ENCODE measurements at regions not wholly inside any gene's neighbourhood (a gene's known extent, or its start where the extent isn't known, plus 50 kb on each side); places are given as distances from the start of the nearest gene placed in this dataset.

DNA sequence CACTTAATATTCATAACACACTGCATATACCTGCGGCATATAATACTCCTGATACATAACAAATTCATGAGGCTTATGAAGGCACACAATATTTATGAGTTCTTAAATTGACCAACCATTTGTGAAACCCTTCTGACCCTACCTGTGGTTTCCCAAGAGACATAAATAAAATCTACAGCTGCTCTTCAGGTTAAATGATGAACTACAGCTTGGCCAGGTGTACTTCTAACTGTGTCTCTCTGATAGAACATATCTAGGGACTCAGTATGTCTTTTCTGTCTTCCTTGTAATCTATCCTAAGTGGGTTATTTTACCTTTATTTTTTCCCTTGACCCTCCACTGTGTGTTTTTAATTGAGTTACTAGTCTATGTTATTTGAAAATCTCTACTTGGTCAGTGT is 189.9 kb upstream of the UFM1 start:
- Histone ChIP-seq H3K18ac (ENCODE audit: insufficient read length, low read depth, low read length) (no peak overlapping the region), H3K4ac (ENCODE audit: low read depth, low read length) (no peak overlapping the region), H2BK12ac (ENCODE audit: insufficient read length, low read depth, low read length) (no peak overlapping the region), H2BK15ac (ENCODE audit: low read depth, low read length) (no peak overlapping the region), H4K8ac (replicated peaks; ENCODE audit: insufficient read length, low read depth, low read length) (no peak overlapping the region), H3K23ac (ENCODE audit: insufficient read length, low read depth, low read length) (no peak overlapping the region), H3K9ac (ENCODE audit: extremely low read depth, insufficient read length, low read length) (no peak overlapping the region), H3K14ac (ENCODE audit: insufficient read depth, low read length) (no peak overlapping the region), H3K56ac (ENCODE audit: insufficient read length, low read depth, low read length) (no peak overlapping the region), H4K91ac (ENCODE audit: insufficient read length, low read depth, low read length) (no peak overlapping the region), H3K27me3 (ENCODE audit: insufficient read depth, low read length) (no peaks in the 10 kb centered on the region), H3K9me3 (ENCODE audit: control insufficient read depth, low read depth, low read length) (no peaks in the 10 kb centered on the region), H2BK5ac (ENCODE audit: insufficient read length, low read length) (no peak overlapping the region), H2BK20ac (ENCODE audit: low read depth, low read length, poor library complexity, severe bottlenecking) (no peak overlapping the region), H3K4me1 (ENCODE audit: insufficient read depth, low read length) (no peaks in the 10 kb centered on the region), H4K5ac (ENCODE audit: insufficient read length, low read depth, low read length) (no peak overlapping the region), H2BK120ac (ENCODE audit: low read depth, low read length, poor library complexity, severe bottlenecking) (no peak overlapping the region), H4K20me1 (ENCODE audit: control insufficient read depth, insufficient read depth, insufficient read length) (no peaks in the 10 kb centered on the region), H3K4me2 (ENCODE audit: insufficient read depth, insufficient read length, low read length) (no peak overlapping the region), H3K79me2 (ENCODE audit: insufficient read depth, low read length) (no peaks in the 10 kb centered on the region), H2AFZ (ENCODE audit: low read length) (no peak overlapping the region), H3K79me1 (ENCODE audit: insufficient read depth, low read depth, low read length, poor library complexity, severe bottlenecking) (no peaks in the 10 kb centered on the region), H3T11ph (ENCODE audit: low read length) (no peak overlapping the region), H3K27ac (ENCODE audit: insufficient read length, low read depth, low read length) (no peak overlapping the region), H3K23me2 (ENCODE audit: insufficient read length, low read depth, low read length, poor library complexity, severe bottlenecking) (no peaks in the 10 kb centered on the region), H2AK5ac (ENCODE audit: insufficient read length, low read length) (no peak overlapping the region)
- no peak for DNase-seq
- TF ChIP-seq, protein P1, sequence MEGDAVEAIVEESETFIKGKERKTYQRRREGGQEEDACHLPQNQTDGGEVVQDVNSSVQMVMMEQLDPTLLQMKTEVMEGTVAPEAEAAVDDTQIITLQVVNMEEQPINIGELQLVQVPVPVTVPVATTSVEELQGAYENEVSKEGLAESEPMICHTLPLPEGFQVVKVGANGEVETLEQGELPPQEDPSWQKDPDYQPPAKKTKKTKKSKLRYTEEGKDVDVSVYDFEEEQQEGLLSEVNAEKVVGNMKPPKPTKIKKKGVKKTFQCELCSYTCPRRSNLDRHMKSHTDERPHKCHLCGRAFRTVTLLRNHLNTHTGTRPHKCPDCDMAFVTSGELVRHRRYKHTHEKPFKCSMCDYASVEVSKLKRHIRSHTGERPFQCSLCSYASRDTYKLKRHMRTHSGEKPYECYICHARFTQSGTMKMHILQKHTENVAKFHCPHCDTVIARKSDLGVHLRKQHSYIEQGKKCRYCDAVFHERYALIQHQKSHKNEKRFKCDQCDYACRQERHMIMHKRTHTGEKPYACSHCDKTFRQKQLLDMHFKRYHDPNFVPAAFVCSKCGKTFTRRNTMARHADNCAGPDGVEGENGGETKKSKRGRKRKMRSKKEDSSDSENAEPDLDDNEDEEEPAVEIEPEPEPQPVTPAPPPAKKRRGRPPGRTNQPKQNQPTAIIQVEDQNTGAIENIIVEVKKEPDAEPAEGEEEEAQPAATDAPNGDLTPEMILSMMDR (conservative IDR thresholded peaks at IDR 0.05) = no peak
- no peaks in the 10 kb centered on the region for H3K27me3 Mint-ChIP-seq (ENCODE audit: low read depth)
- H3K27ac Mint-ChIP-seq = no peak overlapping the region
- no peaks in the 10 kb centered on the region for H3K4me1 Mint-ChIP-seq
- WGBS (ENCODE audit: extremely low coverage, insufficient read length, low lambda C conversion rate) = no CpG with 5 or more reads among the region's 1 CpG
- peaks cover 0 to 3% (median 0%) of the 10 kb centered on the region in 3 experiments; a peak in 1 of 7 replicates for H3K36me3 Mint-ChIP-seq (ENCODE audit: insufficient read depth in 1 of 3, low read depth in 3 of 3)
- no peak overlapping the region for H3K4me3 Mint-ChIP-seq
- H3K9me3 Mint-ChIP-seq = no peaks in the 10 kb centered on the region

All from H9 (cell line).